GM21515 (cell line): ENCODE measurements at regions not wholly inside any gene's neighbourhood (a gene's known extent, or its start where the extent isn't known, plus 50 kb on each side); places are given as distances from the start of the nearest gene placed in this dataset.

ENCODE experiments used
- ATAC-seq: cut with Tn5 transposase; IDR thresholded peaks from one replicate; pipeline ENCODE4 v1.9.1; 2021; ENCODE audit not compliant: unreplicated experiment

- no peak for ATAC-seq
Observed at GRCh38 chr13:24006520-24007248, 109.4 kb upstream of the C1QTNF9B start.

- ATAC-seq = no peak
Observed at GRCh38 chr13:24007979-24008620, 110.8 kb upstream of the C1QTNF9B start.

GRCh38 chr13:24008679-24009078 lies 111.4 kb upstream of the C1QTNF9B start:
- ATAC-seq = no peak

- ATAC-seq = no peak
Observed at GRCh38 chr13:24011266-24011665, 114.0 kb upstream of the C1QTNF9B start.

- no peak for ATAC-seq
Observed at GRCh38 chr13:24012648-24013047, 115.3 kb upstream of the C1QTNF9B start.

GRCh38 chr13:24013189-24013588 lies 115.9 kb upstream of the C1QTNF9B start:
- no peak for ATAC-seq

- no peak for ATAC-seq
Observed at GRCh38 chr13:24016046-24016445, 118.7 kb upstream of the C1QTNF9B start.

- ATAC-seq = no peak
Observed at GRCh38 chr13:24022568-24022967, 125.3 kb upstream of the C1QTNF9B start.

- ATAC-seq = no peak
Observed at GRCh38 chr13:24023073-24023472, 125.8 kb upstream of the C1QTNF9B start.

- ATAC-seq = no peak
Observed at GRCh38 chr13:24027494-24027893, 130.2 kb upstream of the C1QTNF9B start.

GRCh38 chr13:24032252-24032651 lies 128.3 kb upstream of the SPATA13 start:
- ATAC-seq = no peak

GRCh38 chr13:24032674-24033073 lies 127.8 kb upstream of the SPATA13 start:
- ATAC-seq = no peak

GRCh38 chr13:24033527-24034302 lies 126.8 kb upstream of the SPATA13 start:
- ATAC-seq = no peak

GRCh38 chr13:24035411-24035810 lies 125.1 kb upstream of the SPATA13 start:
- ATAC-seq = no peak

GRCh38 chr13:24036115-24036514 lies 124.4 kb upstream of the SPATA13 start:
- no peak for ATAC-seq

GRCh38 chr13:24038405-24038804 lies 122.1 kb upstream of the SPATA13 start:
- no peak for ATAC-seq

- no peak for ATAC-seq
Observed at GRCh38 chr13:24038841-24039330, 121.6 kb upstream of the SPATA13 start.

- ATAC-seq = no peak
Observed at GRCh38 chr13:24039621-24040475, 120.7 kb upstream of the SPATA13 start.

- no peak for ATAC-seq
Observed at GRCh38 chr13:24040835-24041234, 119.7 kb upstream of the SPATA13 start.

GRCh38 chr13:24041651-24042225 lies 118.8 kb upstream of the SPATA13 start:
- no peak for ATAC-seq
